ENCODE measurements at regions not wholly inside any gene's neighbourhood (a gene's known extent, or its start where the extent isn't known, plus 50 kb on each side); places are given as distances from the start of the nearest gene placed in this dataset.

DNA sequence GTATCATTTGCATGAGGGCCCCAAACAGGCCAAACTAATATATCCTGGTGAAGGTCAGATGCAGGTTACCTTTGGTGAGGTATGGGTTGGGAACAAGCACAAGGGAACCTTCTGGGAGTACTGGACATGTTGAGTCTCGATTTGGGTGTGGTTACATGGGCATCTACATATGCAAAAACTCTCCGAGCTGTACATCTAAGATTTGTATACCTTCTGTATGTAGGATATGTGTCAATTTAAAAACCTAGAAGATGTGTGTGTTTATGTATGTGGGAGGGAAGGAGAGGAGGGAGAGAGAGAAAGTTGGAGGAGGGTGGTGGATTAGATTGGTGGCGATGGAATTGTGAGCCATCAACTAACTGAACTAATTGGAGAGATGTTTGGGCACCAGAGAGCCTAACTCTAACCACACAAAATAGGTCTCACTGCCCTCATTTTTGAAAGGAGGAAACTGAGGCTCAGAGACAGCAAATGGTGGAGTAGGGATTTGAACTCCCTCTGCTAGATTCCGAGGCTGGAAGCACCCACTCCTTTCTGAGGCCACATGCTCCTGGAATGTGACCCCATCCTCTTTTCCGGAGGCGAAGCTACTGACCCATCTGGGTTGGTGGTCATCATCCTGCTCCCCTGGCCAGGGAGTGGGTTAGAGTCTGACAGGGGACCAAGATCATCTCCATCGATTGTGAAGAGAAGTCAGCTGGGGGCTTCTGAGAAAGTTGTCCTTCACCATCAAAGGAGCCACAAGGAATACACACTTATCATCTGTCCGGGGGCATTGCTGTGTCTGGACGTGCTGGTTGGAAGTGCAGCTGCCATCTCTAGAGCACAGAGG, 107.3 kb upstream of the MYCN start:
- intact Hi-C loops (cut with DNase I; ENCODE audit: low total_unique reads): no loop called here
- H3K27ac ChIP-seq: no peak overlapping the region
- no peak for DNase-seq
- TF ChIP-seq POLR2AphosphoS5 (IDR thresholded peaks at IDR 0.05) (no peak), POLR2A (IDR thresholded peaks at IDR 0.05) (no peak), EP300 (IDR thresholded peaks at IDR 0.05) (no peak)
- TF ChIP-seq, protein P1, sequence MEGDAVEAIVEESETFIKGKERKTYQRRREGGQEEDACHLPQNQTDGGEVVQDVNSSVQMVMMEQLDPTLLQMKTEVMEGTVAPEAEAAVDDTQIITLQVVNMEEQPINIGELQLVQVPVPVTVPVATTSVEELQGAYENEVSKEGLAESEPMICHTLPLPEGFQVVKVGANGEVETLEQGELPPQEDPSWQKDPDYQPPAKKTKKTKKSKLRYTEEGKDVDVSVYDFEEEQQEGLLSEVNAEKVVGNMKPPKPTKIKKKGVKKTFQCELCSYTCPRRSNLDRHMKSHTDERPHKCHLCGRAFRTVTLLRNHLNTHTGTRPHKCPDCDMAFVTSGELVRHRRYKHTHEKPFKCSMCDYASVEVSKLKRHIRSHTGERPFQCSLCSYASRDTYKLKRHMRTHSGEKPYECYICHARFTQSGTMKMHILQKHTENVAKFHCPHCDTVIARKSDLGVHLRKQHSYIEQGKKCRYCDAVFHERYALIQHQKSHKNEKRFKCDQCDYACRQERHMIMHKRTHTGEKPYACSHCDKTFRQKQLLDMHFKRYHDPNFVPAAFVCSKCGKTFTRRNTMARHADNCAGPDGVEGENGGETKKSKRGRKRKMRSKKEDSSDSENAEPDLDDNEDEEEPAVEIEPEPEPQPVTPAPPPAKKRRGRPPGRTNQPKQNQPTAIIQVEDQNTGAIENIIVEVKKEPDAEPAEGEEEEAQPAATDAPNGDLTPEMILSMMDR (IDR thresholded peaks at IDR 0.05): no peak
- H3K4me1 ChIP-seq: no peaks in the 10 kb centered on the region
- H3K9me3 ChIP-seq: peaks cover 0 to 6% (median 0%) of the 10 kb centered on the region in 4 donors
- no peaks in the 10 kb centered on the region for H3K36me3 ChIP-seq
- H3K27me3 ChIP-seq: no peaks in the 10 kb centered on the region
- H3K4me3 ChIP-seq: no peak overlapping the region
- 85 to 95% (median 87%) methylated on average over 9 of the region's 9 CpGs for WGBS, 5 donors

DNA sequence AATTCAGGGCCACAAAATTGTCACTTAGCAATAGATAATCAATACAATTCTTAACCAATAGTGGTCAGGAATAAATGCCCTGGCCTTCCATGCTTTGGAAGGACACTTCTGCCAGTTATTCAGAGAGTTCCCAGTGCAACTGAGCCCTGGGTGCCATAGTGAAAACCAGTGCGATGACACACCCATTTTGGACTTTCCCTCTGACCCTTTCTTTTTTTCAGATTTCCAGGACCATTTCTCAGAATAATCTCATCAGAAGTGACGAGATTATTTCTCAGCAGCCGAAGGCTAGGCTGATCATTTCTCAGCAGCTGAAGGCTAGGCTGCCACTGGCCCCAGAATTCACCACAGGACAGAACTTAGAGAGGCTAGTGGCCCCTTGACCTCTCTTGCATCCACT, 106.6 kb upstream of the MYCN start:
- no peaks in the 10 kb centered on the region for H3K36me3 ChIP-seq
- TF ChIP-seq POLR2A (IDR thresholded peaks at IDR 0.05) (no peak), POLR2AphosphoS5 (IDR thresholded peaks at IDR 0.05) (no peak), EP300 (IDR thresholded peaks at IDR 0.05) (no peak)
- TF ChIP-seq, protein P1 (IDR thresholded peaks at IDR 0.05): no peak
- no peak for DNase-seq
- intact Hi-C loops (cut with DNase I; ENCODE audit: low total_unique reads): no loop called here
- no peaks in the 10 kb centered on the region for H3K4me1 ChIP-seq
- no peak overlapping the region for H3K4me3 ChIP-seq
- peaks cover 0 to 6% (median 0%) of the 10 kb centered on the region in 4 donors for H3K9me3 ChIP-seq
- no peaks in the 10 kb centered on the region for H3K27me3 ChIP-seq
- 79 to 86% (median 83%) methylated on average over 3 of the region's 3 CpGs for WGBS, 5 donors
- no peak overlapping the region for H3K27ac ChIP-seq

GRCh38 chr2:15834381-15835031, 105.8 kb upstream of the MYCN start:
- DNase-seq: no peak
- no peak overlapping the region for H3K27ac ChIP-seq
- no peaks in the 10 kb centered on the region for H3K36me3 ChIP-seq
- TF ChIP-seq POLR2A (IDR thresholded peaks at IDR 0.05) (no peak), EP300 (IDR thresholded peaks at IDR 0.05) (no peak)
- TF ChIP-seq, protein P1 (IDR thresholded peaks at IDR 0.05): no peak
- intact Hi-C loops (cut with DNase I; ENCODE audit: low total_unique reads): no loop called here
- 73 to 89% (median 78%) methylated on average over 7 of the region's 7 CpGs for WGBS, 5 donors
- H3K4me3 ChIP-seq: no peak overlapping the region
- no peaks in the 10 kb centered on the region for H3K27me3 ChIP-seq
- H3K9me3 ChIP-seq: peaks cover 0 to 6% (median 0%) of the 10 kb centered on the region in 4 donors
- no peaks in the 10 kb centered on the region for H3K4me1 ChIP-seq

- no peak overlapping the region for H3K27ac ChIP-seq
- intact Hi-C loops (cut with DNase I; ENCODE audit: low total_unique reads): no loop called here
- WGBS, 5 donors: 88 to 92% (median 89%) methylated on average over 9 of the region's 9 CpGs
- TF ChIP-seq EP300 (IDR thresholded peaks at IDR 0.05) (no peak), POLR2A (IDR thresholded peaks at IDR 0.05) (no peak), POLR2AphosphoS5 (IDR thresholded peaks at IDR 0.05) (no peak)
- TF ChIP-seq, protein P1 (IDR thresholded peaks at IDR 0.05): no peak
- DNase-seq: no peak
- no peaks in the 10 kb centered on the region for H3K36me3 ChIP-seq
- no peak overlapping the region for H3K4me3 ChIP-seq
- H3K27me3 ChIP-seq: no peaks in the 10 kb centered on the region
- no peaks in the 10 kb centered on the region for H3K4me1 ChIP-seq
- peaks cover 0 to 6% (median 0%) of the 10 kb centered on the region in 4 donors for H3K9me3 ChIP-seq
Measured at GRCh38 chr2:15835991-15836688, 104.2 kb upstream of the MYCN start.
